RKO (cell line): ENCODE measurements at regions not wholly inside any gene's neighbourhood (a gene's known extent, or its start where the extent isn't known, plus 50 kb on each side); places are given as distances from the start of the nearest gene placed in this dataset.
"Not testable (repeated sequence)": the region's sequence is repeated elsewhere in the genome, so short reads cannot be mapped to it uniquely, and the experiment has no call there.

Experiments used
- DNase-seq: peaks from one replicate; pipeline ENCODE4 v3.0.0-alpha.2; 2016; ENCODE audit warnings: low spot score

DNA sequence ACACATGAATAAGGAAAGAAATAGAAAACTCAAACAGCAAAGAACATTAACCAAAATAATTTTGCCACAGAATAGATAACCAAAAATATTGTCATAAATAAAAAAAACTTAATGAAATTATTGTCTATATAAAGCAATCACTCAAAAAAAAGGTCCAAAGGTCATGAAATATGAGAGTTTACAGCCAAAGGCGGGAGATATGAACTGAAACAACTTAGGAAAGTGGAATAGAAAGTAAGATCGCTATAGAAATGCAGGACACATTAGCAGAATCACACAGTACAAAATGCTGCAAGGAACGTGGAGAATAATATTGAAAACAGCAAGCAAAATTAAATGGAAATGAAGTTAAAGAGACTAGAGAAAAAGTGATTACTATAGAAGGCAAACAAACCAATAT is 375.0 kb upstream of the ARHGEF26 start:
- no peak for DNase-seq

DNA sequence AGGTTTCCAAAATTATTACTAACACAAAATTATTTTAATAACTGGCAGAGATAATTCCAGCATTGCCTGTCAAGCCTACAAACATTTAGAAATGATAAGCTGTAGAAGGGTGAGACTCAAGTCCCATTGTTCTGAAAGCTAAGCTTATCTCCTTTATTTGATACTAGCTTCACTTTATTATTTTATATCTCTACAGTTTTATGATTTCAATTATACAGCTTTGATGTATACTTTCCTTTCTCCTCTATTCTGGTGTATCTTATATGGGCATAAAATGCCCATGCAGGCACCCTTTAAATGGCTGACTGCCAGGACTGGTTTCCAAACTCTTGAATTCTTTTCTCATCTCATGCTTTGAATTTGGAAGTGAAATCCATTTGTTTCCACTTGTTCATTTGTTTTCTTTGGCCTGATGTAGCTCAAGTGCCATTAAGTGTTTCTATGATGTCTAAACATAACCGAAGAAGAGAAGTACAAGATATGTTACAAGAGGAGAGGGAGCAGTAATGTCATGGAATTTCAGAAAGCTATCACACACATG is 372.1 kb upstream of the ARHGEF26 start:
- no peak for DNase-seq

DNA sequence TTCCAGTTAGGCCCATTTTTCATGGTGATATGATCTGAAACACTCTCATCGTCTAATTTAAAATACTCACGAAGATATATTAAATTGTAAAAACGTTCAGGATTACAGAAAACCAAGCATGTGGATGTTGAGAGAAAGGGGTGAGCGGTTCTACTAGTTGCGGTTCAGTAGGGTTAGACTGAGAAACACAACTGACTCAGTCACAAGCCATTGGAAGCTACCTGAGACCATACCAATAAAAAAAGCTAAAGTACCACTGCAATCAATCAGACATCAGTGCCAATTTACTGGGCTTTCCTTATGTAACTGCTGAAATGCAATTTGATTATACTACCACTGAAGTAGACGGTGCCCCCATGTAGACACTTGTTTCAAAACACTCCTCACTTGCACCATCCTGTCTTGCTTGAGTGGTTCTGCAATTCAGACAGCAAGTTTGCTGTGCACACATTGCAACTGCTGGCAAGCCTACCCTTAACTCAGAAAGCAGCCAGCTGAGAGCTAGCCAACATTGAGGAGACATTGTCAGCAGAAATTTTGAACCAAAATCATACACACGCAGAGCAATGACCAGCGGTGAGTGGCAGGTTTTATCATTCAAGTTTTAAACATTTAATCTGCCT is 368.7 kb upstream of the ARHGEF26 start:
- no peak for DNase-seq

DNA sequence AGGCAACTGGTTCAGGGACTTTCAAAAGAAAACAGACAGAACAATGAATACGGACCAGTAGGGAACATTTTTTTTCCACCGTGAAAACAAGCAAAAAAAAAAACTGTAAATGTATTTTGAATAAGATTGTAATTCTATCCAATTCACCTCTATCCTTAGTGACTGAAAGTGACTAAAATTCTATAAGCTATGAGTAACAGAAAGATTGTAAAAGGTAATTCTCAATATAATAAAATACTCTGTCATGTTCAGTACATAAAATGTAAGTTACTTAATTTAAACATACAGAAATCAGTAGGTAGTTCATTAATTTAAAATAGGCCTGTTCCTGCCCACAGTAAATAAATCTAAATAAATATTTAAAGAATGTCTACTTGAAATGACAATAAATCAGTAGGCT is 368.2 kb upstream of the ARHGEF26 start:
- DNase-seq, result no peak

DNA sequence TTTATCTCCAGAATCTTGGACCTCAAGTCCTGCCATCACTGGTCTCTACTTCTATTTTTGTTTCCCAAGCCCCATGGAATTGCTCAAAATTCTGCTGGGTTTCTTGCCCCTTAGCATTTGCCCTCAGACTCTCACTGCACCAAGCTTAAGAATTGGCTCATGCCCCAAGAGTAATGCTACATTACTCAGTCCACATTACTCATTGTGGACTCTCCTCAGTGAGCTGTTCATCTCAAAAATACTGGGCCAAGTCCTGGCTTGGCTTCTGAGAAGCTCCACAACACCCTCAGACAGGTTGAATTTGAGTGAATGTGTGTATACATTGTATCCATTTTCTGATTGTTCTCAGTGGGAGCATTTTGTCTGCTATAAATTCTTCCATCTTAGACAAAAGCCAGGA is 364.4 kb upstream of the ARHGEF26 start:
- peak; percentile 26 for DNase-seq

DNA sequence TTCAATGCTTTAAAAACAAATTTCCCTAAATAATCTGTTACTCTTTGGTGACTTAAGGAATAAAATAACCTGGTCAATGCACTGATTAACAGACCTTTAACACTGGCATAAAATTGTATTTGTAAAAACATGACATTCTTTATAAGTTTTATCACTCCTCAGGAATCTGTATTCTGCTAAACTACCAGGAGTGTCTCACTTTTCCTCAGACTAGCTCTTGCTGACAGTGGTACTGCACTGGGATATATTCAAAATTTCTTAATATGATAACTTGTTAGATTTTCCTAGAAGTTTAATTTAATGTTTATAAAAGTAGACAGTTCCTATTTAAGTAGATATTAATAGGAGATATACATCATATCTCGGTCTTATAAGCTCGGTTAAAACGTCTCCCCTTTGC is 363.4 kb upstream of the ARHGEF26 start:
- DNase-seq, result no peak

DNA sequence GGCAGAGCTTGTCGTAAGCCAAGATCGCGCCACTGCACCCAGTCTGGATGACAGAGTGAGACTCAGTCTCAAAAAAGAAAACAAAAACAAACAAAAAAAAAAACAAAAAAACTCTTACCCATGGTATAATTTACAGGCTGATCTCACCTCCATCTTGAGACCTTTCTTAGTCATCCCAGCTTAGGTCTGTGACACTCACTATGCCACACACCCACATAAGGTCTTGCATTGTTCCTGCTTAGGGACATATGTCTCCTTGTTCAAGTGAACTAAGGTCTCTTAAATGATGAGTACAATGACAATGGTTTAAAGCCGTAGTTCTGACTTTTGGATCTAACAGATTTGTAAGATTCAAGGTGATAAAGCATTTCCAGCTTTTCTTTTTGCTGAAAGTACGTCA is 360.2 kb upstream of the ARHGEF26 start:
- no peak for DNase-seq

DNA sequence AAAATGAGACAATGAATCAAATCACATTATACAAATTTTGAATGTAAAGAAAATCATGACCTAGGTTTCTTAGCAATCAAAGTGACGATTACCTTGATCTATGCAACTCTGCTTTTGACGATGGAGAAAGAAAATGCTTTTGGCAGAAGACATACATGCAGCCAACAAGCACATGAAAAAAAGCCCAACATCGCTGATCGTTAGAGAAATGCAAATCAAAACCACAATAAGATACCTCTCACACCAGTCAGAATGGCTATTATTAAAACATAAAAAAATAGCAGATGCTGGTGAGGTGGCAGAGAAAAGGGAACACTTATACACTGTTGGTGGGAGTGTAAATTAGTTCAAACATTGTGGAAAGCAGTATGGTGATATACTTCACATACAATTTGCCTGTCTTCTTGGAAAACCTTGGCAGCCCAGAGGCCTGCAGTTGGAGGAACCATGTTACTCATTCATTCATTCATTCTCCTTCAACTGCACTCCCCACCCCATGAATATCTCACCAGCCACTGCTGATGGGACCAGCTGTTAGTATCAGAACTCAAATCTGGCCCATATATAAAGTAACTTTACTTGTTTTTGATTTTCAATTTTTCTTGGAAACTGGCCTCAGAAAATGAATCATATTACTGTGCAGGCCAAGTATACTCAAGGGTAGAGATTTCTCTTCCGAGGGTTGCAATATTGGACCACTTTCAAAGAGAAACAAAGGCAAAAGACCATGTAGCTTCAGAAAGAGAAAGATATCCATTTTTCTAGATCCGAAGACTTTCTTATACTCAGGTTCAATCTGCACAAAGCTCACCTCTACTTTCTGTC is 358.6 kb upstream of the ARHGEF26 start:
- DNase-seq, result no peak

DNA sequence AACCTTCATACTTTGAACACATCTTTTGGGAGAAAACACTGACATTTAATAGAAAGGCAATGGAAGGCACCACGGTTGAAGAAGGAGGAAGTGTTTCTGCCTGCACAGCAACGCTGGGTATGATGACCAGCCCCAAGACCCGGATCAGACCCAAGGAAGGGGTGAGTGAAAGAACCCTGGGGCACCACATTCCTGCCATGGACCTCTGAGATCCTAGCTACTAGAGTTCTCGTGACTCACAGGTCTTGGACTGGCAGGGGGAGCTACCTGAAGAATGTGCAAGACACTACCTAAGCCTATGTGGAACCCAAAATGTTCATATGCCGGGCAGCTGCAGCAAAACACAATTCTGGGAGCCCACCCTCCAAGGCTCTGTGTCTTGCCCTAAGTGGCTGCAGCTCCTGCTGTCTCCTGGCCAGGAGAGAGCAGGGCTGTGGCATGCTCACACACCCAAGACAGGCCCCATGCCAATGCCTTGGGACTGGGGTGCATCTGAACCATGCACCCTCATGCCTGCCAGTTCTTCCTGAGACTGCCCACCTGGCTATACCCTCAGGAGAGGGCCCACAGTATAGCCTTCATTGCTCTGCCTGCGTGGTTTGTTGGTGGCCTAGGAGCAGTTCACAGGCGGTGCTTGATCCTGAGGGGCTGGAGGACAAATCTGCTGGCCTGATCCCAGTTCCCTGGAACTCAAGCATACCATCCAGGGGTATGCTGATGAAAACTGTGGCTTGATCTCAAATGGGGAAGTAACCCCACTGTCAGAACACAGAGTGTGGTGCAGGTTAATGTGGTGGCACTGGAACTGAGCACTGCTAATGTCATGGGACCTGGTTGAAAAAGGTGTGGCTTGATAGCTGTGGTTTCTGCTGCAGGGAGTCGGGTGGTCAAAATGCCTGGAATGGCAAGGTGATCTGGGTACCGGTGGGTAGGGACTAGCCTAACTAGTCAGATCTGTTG is 353.3 kb upstream of the ARHGEF26 start:
- no peak for DNase-seq

DNA sequence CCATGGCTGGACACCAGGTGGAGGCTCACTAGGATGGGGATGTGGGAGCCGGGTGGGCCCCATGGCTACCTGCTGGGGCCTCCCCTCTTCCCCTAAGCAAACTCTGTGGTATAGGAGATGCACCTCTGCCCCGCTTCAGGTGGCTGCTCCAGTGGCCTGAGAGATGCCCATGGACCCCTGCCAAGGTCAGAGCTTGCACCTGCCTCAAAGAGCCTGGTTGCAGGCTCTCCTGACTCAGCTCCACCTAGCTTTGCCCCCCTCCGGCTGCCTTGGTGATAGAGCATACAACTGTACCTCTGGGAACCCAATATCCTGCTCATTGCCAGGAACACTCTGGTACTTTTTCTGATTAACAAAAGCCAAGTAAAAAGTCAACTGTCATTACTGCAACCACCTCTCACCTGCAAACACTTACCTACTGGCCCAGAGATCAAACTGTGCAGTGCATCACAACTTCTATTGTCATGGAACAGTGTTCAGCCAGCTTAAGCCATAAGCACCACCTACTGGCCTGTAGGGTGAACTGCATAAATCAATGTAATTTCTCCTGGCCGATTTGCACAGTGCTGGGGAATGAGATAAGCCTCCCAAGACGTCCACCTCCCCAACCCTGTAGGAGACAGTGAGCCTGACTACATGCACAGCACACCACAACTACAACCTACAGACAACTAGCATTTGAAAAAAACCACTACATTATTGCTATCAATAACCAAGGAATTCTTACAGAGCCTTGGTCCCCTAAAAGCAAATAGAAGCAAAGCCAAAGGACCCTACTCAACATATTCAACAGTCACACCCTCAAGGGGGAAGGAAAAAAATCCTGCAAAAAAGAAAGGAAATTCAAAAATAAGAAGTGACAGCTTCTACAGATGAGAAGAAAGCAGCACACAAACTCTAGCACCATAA is 352.4 kb upstream of the ARHGEF26 start:
- peak; percentile 62 for DNase-seq

DNA sequence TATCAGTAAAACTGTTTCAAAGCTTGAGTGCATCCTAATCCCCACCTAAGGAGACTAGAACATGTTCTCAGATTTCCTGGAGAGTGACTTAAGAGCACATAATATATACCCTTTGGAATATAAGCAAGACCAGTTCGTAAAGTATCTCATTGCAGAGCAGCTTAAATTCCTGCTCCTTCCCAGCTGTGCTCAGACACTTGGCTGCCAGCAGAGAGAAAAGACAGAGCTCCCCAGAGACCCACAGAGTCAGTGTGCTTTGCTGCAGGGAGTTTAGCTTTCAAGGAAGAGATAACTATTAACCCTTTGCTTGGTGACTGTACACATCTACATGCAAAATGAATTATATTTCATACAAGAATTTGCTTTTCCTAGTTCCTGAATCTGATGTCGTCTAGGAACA is 338.1 kb upstream of the ARHGEF26 start:
- DNase-seq, result no peak

DNA sequence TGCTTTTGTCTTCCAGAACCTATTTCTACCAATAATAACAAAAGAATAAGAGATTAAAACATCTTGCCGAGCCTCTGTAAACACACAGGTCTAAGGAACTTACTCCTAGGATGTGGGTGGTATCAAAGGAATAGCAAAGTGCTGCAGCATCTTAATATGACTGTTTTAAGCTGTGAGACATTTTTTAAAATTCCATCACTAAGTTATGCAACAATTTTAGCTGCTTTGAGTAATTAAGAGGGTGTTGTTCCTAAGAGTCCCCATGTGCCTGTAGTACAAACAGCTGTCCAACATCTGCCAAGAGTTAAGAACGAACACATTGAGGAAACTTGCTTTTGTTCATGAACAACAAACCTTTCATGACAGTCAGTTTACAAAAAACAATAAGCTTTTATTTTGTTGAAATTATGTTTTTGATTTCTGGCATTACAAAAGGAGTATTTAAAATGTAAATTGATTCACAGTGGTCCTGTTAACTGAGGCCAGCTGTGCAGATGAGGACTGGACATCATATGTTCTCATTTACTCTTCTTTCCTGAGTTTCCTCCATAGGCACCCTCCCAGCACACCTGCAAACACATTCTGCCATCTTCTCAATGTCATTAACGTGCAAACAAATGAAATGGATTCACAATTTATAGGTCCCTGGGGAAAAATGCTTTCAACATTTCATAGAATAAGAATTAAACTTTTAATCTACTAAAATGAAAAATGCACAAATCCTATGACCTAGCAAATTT is 337.3 kb upstream of the ARHGEF26 start:
- no peak for DNase-seq

DNA sequence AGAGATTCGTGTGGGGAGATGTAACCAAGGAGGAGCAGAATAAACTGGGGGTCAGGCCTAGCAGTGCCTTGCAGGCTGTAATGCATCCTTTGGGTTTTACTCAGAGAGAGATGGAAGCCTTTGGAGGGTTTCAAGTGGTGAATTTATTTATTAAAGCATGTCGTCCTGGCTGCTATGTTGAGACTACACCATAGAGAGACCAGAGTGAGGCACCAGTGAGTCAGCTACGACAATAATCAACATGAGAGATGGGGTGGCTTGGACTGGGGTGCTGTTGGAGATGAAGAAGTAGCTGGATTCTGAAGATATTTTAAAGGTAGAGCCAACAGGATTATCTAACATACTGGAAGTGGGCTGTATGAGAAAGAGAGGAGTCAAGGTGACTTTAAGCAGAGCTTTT is 335.3 kb upstream of the ARHGEF26 start:
- DNase-seq, result no peak

DNA sequence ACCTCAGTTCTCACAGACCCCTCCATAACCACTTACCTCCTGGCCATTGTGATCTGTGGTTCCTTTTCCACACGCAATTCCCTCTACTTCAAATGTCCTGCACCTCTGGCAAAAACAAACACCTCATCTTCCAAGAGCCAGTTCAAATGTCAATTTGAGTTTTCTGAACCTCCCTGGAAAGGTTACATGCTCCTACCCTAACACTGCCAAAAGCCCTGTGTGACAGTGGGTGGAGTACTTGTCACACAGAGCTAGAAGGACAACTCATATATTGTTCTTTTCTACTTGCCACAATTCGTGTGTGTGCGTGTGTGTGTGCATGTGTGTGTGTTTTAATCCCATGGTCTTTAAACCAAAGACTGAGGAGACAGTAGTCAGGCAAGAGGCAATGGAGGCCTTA is 331.8 kb upstream of the ARHGEF26 start:
- no peak for DNase-seq

DNA sequence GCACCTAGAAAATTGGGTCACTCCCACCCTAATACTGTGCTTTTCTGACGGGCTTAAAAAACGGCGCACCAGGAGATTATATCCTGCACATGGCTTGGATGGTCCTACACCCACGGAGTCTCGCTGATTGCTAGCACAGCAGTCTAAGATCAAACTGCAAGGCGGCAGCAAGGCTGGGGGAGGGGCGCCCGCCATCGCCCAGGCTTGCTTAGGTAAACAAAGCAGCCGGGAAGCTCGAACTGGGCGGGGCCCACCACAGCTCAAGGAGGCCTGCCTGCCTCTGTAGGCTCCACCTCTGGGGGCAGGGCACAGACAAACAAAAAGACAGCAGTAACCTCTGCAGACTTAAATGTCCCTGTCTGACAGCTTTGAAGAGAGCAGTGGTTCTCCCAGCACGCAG is 324.1 kb upstream of the ARHGEF26 start:
- DNase-seq, result not testable (repeated sequence)

DNA sequence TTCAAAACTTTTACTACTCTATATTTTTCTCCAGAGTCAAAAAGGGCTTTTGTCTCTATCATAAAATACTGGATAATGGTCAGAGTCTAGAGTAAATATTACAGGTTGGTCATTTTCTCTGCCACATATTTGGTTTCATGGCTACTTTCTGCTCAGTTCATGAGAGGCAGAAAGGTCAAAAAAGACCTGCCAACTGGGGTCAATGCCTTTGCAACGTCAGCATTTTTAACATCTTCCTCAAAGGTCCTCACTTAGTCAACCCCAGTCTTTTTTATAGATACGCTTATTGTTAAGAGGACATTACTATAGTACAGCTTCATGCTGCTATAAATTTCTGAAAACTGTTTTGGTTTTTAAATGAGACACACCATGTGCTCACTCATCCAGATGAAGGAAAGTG is 312.1 kb upstream of the ARHGEF26 start:
- no peak for DNase-seq

DNA sequence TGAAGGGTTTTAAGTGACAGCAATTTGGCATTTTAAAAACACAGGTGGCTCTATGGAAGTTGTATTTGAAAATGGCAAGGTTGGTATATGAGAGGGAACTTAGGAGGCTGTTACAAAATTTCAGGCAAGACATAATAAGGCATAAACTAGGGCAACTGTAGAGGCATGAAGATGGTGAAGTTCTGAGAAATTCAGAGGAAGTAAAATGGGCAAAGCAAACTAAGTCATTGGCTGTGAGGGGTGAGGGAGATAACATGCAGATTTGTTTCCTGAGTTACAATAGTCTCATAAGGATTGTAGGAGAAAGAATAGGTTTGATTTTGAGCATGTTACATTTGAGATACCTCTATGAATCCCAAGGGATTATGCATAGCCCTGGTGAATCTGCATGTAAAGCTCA is 302.9 kb upstream of the ARHGEF26 start:
- no peak for DNase-seq

DNA sequence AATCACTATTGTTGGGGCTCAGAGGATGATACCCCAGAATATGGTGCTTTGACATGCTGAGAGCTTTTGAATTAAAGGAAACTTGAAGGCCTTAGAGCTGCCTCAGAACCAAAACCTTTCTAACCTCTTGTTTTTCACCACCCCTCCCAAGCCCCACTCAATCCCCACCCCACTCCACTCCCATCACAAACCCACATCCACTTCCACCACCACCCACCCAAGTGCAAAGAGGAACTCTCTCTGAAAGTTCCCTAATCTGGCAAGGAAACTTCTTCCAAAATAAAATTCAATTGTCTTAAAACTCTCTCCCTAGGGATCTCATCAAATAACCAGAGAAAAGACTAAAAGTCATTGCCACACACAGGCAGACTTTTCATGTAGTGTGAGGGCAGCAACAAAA is 301.2 kb upstream of the ARHGEF26 start:
- DNase-seq, result no peak

DNA sequence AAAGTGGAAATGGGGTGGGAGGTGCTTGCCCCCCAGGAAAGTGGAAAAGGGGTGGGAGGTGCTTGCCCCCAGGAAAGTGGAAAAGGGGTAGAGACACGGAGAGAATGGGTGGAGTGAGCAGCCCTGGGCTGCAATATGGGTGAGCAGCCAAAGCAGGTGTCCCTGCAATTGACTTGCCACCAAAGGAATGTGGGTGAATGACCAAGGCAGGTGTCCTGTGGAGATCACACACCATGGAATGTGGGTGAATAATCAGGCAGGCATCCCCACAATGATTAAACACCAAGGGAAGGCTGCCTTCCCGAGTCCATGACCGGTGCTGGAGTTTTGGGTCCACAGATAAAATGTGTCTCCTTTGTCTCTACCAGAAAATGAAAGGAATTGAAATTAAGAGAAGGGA is 292.8 kb upstream of the ARHGEF26 start:
- not testable (repeated sequence) for DNase-seq

DNA sequence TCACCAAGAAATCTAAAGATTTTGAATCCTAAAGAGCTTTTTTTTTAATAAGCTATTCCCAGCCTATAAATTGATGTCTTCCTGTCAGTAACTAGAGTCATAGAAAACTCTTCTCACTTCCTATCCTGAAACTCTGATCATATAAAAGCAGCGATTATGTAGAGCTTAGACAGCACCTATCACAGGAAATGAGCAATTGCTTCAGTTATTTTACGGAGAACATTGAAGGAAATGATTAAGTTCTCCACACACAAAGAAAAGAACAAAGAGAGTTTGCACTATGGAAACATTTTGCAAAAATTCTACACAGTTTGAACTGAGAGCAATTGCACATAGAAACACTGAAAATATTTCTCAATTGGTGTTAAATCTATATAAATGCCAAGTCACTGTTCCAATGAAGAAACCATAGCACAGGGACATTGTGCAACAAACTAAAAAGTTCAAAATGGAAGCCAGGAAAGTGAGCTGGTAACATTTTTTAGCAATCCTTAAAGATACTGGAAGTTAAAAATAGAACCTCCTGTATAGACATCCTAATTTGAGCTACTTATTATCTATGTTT is 291.5 kb upstream of the ARHGEF26 start:
- DNase-seq, result peak; percentile 46
